GM03348 (cell line): ENCODE measurements at regions not wholly inside any gene's neighbourhood (a gene's known extent, or its start where the extent isn't known, plus 50 kb on each side); places are given as distances from the start of the nearest gene placed in this dataset.
"Not testable (repeated sequence)": the region's sequence is repeated elsewhere in the genome, so short reads cannot be mapped to it uniquely, and the experiment has no call there.

Source experiments
- DNase-seq: peaks from one replicate; pipeline ENCODE4 v3.0.0; 2012; ENCODE audit warnings: low spot score

DNA sequence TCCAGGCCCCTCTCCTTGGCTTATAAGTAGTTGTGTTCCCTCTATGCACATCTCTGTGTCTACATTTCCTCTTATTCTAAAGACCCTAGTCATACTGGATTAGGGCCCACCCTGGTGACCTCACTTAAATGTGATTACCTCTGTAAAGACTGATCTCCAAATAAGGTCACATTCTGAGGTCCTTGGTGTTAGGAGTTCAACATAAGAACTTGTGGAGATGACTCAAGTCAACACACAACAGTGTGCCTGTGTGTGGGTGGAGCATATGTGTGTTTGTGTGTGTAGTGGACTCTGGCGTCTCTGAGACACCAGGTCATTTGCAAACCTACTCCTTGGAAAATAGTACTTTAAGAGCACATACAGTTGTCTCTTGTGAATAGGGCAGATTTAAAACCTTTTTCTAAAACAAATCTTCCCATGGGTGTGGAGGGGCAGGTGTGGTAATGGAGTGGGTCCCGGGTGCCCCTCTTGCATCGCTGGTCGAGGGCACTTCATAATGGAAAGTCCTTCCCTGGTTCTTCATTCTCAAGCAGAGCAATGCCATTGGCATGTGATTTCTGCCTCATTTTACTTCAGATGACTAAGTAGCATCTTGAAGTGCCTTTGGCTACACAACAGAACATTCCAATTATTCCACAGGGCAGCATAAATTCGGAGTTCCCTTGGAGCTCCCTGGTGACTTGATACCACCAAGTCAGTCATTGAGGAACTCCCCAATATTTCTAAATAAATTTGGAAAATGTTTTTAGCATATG, 84.4 kb downstream of the C9orf152 start:
- DNase-seq = peak; percentile 46

- DNase-seq = no peak
These were observed 83.5 kb downstream of the C9orf152 start for GRCh38 chr9:110124439-110124838.

- DNase-seq = no peak
These were observed 82.7 kb downstream of the C9orf152 start for GRCh38 chr9:110125207-110125751.

DNA sequence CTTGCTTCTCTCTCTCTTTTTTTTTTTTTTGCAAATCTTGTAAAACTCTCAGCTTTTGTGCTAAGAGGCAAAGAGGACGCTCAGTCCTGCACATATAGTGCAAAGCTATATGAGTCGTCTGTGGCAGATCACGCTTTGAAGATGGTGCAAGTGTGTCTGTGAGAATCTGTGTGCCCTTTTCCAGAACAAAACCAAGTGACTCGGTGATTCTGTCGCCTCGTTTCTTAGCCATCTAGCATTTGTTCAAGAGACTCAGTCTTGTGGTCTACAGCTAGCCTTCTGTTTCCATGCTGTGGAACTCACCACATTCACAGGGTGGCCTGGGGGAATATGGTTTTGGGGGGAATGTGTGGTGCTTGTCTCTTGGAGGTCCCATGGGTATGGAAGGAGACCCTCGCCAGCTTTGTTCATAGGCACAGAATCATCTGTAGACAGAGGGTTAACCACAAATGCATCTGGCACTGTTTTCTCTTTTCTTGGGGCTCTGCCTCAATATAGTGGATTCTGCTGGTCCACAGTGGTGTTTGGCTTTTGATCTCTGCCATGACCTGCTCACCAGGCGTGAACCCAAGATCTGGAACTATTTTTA, 82.1 kb downstream of the C9orf152 start:
- no peak for DNase-seq

DNA sequence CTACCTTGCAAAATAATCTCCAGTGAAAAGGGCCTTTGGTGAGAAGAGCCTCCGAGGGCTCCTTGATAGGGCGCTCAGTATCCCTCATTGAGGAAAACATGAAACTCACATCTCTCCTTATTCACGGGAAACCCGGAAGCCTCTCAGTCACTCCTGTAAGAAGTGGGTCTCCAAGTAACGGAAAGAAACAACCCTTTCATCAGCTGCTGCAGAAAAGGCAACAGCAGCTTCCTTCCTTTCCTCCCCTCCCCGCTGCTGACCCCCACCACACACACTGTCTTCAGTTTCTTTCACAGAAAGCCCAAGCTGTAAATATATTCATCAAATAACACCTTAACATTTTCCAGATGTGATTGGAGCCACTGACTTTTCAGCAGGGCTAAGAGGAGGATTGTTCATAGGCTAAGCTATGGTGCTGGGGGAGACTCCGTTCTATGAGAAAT, 81.4 kb downstream of the C9orf152 start:
- no peak for DNase-seq

DNA sequence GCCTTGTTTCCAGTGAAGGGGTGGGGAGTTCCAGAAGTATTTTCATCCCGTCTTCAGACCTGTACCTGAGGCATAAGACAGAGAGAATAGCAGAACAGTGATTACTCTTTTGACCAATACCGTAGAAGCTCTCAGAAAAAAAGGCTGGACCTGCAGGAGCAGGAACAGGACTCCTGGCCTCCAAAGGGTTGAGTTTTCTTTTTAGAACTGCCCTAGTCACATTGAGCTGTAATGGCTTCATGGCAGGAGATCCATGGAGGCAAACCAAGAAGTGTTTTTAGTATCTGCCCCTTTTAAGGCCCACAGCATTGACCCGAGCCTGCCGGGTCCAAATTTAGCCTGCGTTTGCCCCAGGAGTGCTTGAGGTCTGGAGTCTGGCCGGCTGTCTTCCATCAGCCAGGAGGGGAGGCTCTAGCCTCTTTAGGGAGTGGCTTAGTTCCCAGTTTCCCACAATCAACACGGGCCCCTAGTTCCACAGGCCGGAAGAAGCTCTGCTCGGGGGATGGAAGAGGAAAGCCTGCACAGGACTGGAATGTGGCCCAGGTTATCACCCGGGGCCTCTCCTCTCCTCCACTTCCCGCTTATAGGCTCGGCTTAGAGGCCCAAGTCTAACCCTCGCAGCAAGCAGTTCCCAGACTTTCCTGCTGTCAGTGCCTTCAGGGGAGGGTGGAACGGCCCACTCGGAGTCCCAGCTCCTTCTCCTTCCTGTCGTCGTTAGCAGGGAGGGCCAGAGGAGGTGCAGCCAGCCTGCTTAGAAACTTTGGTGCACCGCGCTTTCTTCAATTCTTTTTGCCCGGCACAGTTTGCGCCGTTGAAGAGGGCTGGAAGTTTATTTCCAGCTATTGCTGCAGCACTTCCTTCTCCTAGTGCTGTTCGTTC, 80.7 kb downstream of the C9orf152 start:
- no peak for DNase-seq

- DNase-seq = no peak
These were observed 79.2 kb downstream of the C9orf152 start for GRCh38 chr9:110128664-110129329.

GRCh38 chr9:110129425-110129824, 78.5 kb downstream of the C9orf152 start:
- no peak for DNase-seq

GRCh38 chr9:110130211-110130610, 77.7 kb downstream of the C9orf152 start:
- DNase-seq = no peak

GRCh38 chr9:110130791-110131416, 77.1 kb downstream of the C9orf152 start:
- no peak for DNase-seq

- DNase-seq = no peak
These were observed 76.5 kb downstream of the C9orf152 start for GRCh38 chr9:110131499-110131898.

DNA sequence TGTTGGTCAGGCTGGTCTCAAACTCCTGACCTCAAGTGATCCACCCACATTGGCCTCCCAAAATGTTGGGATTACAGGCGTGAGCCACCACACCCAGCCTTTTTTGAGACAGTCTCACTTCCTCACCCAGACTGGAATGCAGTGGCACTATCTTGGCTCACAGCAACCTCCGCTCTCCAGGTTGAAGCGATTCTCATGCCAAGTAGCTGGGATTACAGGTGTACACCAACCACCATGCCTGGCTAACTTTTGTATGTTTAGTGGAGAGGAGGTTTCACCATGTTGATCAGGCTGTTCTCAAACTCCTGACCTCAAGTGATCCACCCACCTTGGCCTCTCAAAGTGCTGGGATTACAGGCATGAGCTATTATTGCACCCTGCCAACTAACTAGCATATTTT, 75.4 kb downstream of the C9orf152 start:
- DNase-seq = not testable (repeated sequence)

DNA sequence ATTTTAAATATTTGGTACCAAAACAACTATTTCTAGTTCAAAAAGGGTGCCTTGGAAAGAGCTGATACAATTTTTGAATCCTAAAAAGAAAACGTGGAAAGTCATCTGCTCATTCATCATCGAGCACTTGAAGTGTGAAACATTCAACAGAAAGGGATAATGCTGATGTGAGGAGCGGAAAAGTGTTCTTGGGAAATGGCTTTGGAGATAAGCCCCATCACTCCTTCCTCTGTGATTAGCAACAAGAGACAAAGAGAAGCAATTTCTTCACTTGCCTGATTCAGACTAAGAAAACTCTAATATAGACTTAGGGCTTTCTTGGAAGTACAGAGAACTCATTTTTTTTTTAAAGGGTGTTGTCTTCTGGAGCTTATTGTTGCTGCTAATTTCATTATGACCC, 74.9 kb downstream of the C9orf152 start:
- DNase-seq = no peak

DNA sequence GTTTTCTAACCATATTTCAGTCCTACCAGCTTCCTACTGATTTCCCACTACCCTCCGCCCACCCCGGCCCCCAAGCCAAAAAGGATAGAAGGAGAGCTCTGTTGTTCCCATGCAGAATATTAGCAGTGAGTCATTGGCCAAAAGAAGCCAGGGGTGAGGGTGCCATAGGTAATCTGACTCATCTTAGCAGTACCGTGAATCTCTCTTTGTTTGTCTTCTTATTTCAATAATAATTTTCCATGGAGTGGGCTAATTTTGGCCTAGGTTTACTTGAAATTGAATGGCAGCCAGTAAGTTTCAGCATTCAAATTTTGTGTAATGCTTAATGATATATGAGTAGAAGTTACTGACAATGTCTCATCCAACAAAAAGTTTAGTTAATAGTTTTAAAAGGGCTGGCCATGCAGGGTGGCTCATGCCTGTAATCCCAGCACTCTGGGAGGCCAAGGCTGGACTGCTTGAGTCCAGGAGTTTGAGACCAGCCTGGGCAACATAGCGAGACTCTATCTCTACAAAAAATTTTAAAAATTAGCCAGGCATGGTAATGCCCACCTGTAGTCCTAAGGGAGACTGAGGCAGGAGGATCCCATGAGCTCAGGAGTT, 74.2 kb downstream of the C9orf152 start:
- DNase-seq = no peak

GRCh38 chr9:110135846-110136245, 72.1 kb downstream of the C9orf152 start:
- no peak for DNase-seq

DNA sequence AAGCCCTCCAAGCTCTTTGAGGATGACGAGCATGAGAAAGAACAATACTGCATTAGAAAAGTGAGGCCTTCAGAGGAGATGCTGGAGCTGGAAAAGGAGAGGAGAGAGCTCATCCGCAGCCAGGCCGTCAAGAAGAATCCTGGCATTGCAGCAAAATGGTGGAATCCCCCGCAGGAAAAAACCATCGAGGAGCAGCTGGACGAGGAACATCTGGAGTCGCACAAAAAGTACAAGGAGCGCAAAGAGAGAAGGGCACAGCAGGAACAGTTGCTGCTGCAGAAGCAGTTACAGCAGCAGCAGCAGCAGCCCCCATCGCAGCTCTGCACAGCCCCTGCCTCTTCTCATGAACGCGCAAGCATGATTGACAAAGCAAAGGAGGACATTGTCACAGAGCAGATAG, 71.2 kb downstream of the C9orf152 start:
- no peak for DNase-seq

DNA sequence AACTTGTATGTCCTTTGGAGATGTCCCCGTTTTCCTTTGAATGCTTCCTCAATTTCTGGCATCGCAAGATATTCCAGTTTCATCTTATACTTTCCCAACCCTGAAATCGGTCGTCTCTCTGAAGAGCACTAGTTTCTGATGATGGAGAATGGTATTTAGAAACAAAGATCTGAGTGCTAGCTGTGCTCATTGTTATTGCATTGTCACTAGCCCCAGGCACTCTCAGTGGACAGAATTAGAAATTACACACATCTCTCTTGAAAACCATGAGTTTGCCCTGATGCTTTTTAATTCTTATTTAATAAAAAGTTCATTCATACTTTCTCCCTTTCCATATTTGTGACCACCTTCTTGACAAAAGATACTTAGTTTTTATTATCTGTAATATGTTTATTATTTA, 67.7 kb downstream of the C9orf152 start:
- DNase-seq = no peak

DNA sequence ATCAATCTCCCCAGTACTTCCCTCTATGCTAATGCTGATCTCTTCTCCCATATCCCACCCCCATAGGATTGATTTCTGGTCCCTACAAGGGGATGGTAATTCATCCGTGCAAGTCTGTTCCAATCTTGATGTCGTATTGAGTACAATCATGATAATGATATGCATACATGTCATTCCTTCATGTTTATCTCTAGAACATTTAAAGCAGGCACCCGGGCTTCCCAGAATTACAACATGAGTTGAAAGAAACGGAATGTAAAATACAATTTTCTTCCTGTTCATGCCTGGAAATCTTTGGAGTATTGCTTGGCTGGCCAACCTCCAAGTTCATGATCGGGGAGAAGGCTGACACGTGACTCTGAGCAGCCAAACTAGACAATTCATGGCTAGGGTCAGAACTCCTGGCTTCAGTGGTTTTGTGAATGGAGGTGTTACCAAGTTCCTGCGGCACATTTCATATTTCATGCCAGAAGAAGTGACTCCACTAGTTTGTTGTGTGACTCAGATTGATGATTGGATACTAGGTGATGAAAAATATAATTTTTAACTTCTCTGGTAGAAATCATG, 66.6 kb downstream of the C9orf152 start:
- peak; percentile 90 for DNase-seq

DNA sequence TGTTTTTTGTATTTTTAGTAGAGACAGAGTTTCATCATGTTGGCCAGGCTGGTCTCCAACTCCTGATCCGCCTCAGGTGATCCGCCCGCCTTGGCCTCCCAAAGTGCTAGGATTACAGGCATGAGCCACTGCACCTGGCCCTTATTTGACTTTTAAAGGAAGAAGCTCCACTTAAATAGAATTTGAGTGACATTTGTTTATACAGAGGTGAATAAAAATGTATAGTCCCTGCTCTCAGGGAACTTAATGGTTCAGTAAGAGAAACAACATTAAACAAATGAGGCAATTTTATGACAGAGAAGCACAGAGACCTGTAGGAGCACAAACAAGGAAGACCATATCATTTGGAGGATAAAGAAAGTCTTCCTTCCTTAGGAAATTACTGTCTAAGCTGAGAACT, 65.7 kb downstream of the C9orf152 start:
- no peak for DNase-seq

DNA sequence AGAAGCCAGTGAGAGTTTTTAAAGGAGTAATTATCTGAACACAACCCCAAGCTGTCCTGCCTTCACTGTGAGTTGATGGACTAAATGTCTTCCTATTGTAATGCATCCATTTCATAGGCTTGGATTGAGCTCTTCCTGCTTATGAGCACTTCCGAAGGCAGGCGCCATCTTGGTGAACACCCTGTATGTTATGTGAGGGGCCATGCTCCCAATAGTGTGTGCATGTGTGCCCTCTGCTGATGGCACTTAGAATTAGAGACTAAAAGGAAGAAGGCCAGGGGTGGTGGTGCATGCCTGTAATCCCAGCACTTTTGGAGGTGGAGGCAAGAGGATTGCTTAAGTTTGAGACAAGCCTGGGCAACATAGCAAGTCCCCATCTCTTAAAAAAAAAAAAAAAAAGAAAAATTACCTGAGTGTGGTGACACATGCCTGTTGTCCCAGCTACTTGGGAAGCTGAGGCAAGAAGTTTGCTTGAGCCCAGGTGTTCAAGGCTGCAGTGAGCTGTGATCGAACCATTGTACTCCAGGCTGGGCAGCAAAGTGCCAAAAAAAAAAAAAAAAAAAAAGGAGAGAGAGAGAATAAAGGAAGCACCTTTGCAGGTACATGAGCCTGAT, 65.0 kb downstream of the C9orf152 start:
- DNase-seq = no peak
